ENCODE measurements at regions not wholly inside any gene's neighbourhood (a gene's known extent, or its start where the extent isn't known, plus 50 kb on each side); places are given as distances from the start of the nearest gene placed in this dataset.
A peak's percentile ranks its signal among the peaks of the same experiment; 100 is the strongest.

DNA sequence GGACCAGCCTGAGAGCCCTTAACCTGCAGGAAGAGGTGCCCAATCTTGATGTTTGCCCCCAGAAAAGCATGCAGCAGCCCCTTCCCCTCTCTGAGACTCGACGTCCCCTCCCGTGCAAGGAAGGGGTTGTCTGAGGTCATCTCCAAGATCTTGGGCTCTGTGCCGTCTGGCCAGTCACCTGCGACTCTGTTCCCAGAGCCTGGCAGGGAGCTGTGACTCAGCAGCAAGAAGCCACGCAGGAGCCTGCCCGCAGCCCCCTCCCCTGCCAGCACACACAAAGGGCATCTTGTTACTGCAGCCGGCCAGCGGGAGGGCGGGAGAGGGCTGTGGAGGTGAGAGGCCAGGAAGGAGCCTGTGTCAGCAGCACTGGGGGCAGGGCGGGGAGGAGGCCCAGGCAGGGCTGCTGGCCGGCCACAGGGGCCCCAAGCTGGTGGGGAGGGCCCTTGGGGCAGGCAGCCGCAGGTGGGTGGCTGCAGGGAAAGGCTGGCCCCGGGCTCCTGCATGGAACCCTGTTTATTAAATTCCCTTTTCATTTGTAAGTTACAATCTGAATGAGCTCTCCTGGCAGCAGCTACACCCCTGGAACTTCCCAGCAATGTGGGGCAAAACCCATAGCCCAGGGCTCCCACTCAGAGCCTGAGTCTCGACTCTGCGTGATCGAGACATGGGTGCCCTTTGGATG, 103.7 kb upstream of the ZMIZ1 start:
- H3K27ac ChIP-seq (ENCODE audit: low read depth, low read length), result peak overlapping the region; percentile 41
- H3K27me3 ChIP-seq (ENCODE audit: control insufficient read depth in 3 of 3, insufficient read depth in 3 of 3, low read length in 3 of 3), result no peaks in the 10 kb centered on the region

DNA sequence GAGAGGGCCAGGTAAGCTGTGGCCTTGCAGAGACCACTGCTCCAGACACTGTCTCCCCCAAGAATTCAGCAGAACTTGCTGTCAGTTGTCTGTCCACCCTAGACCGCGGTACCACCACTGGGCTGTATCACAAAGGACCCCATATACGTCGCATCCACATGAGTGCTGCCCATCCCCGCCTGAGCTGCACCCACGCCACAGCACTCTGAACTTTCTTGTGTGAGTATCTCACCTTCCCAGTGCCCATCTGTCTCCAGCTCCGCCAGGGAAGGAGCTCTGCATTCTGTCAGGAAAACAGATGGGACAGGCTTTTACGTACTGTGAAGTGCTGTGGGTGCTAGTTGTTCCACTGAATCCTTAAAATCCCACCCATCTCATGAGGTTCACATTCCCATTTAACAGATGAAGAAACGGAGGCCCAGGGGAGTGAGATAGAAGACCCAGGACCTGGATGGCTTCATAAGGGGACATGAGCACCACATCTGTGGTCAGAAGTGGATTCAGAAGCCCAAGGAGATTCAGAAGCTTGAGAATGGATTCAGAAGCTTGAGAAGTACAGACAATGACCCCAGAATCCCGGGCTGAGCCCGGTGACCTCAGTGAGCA, 102.5 kb upstream of the ZMIZ1 start:
- H3K9ac ChIP-seq (ENCODE audit: low read depth in 1 of 3, low read length in 3 of 3), result peak overlapping the region in 1 of 3 donors; percentile 64
- no peak overlapping the region for H3K27ac ChIP-seq (ENCODE audit: low read depth, low read length)
- no peaks in the 10 kb centered on the region for H3K36me3 ChIP-seq (ENCODE audit: control insufficient read depth in 3 of 3, insufficient read depth in 3 of 3, low read length in 3 of 3)
- H3K27me3 ChIP-seq (ENCODE audit: control insufficient read depth in 3 of 3, insufficient read depth in 3 of 3, low read length in 3 of 3), result no peaks in the 10 kb centered on the region
- no peak overlapping the region for H3K4me3 ChIP-seq (ENCODE audit: low read length in 3 of 3)
- H3K4me1 ChIP-seq (ENCODE audit: control insufficient read depth in 3 of 3, insufficient read depth in 3 of 3, low read length in 3 of 3), result peaks cover 6 to 34% (median 33%) of the 10 kb centered on the region in 3 donors
- H3K9me3 ChIP-seq (ENCODE audit: control insufficient read depth in 3 of 3, low read length in 3 of 3), result no peaks in the 10 kb centered on the region

More for the DNA sequence above, 103.7 kb upstream of the ZMIZ1 start:
- Histone ChIP-seq H3K36me3 (ENCODE audit: control insufficient read depth in 3 of 3, insufficient read depth in 3 of 3, low read length in 3 of 3) (no peaks in the 10 kb centered on the region), H3K9ac (ENCODE audit: low read depth in 1 of 3, low read length in 3 of 3) (peak overlapping the region in 1 of 3 donors; percentile 64), H3K4me3 (ENCODE audit: low read length in 3 of 3) (no peak overlapping the region), H3K9me3 (ENCODE audit: control insufficient read depth in 3 of 3, low read length in 3 of 3) (no peaks in the 10 kb centered on the region), H3K4me1 (ENCODE audit: control insufficient read depth in 3 of 3, insufficient read depth in 3 of 3, low read length in 3 of 3) (peaks cover 18 to 43% (median 39%) of the 10 kb centered on the region in 3 donors)

DNA sequence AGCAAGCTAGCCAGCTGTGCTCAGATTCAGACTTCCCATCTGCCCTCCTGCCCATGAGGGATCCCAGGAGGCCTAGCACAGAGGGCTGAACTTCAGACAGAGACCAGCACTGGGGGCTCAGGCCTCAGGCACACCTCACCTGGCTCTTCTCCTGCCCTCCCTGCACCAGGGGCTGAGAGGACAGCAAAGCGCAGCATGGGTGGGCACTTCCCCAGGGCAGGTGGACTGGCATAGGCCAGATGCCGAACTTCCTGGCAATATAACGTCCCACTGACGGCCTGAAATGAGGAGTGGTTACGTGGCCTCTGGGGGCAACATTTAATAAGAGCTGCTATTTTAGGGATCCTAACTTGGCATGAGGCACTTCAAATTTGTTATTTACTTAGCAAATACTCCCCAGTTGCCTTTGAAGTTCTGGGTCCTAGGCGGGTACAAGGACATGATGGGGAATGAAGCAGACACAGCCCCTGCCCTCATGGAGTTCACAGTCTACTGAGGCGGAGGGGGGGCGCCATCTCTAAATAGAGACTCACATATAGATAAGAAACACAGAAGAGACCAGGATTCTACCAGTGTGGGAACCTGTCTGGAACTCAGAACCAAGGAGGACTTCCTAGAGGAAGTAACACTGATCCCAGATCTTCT, 101.8 kb upstream of the ZMIZ1 start:
- Histone ChIP-seq H3K9ac (ENCODE audit: low read depth in 1 of 3, low read length in 3 of 3) (peak overlapping the region in 1 of 3 donors; percentile 10), H3K4me1 (ENCODE audit: control insufficient read depth in 3 of 3, insufficient read depth in 3 of 3, low read length in 3 of 3) (peaks cover 6 to 38% (median 37%) of the 10 kb centered on the region in 3 donors), H3K27me3 (ENCODE audit: control insufficient read depth in 3 of 3, insufficient read depth in 3 of 3, low read length in 3 of 3) (no peaks in the 10 kb centered on the region), H3K4me3 (ENCODE audit: low read length in 3 of 3) (no peak overlapping the region), H3K9me3 (ENCODE audit: control insufficient read depth in 3 of 3, low read length in 3 of 3) (no peaks in the 10 kb centered on the region), H3K36me3 (ENCODE audit: control insufficient read depth in 3 of 3, insufficient read depth in 3 of 3, low read length in 3 of 3) (no peaks in the 10 kb centered on the region), H3K27ac (ENCODE audit: low read depth, low read length) (no peak overlapping the region)

DNA sequence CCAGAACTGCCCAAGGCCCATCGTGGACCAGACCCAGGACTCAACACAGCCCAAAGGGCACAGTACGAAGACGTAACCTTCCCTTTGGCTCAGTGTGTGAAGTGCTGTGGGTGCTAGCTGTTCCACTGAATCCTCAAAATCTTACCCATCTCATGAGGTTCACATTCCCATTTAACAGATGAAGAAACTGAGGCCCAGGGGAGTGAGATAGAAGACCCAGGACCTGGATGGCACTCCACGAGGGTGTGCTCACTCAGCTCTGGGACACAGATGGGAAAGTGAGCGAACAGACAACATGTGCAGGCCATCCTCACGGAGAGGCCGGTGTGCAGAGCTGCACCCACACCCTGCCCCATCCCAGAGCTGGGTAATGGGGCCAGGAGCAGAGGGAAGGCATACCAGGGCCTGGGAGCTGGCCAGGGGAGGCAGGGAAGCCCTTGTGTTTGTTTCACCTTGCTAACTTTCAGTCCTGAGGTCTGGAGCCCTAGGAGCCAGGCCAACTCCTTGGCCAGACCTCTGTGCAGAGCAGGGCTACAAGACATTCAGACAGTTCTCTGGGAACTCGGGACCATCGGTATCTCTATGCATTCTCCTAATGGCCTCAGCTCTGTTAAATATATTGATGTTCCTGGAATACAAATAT, 100.3 kb upstream of the ZMIZ1 start:
- Histone ChIP-seq H3K4me3 (ENCODE audit: low read length in 3 of 3) (no peak overlapping the region), H3K27ac (ENCODE audit: low read depth, low read length) (no peak overlapping the region), H3K36me3 (ENCODE audit: control insufficient read depth in 3 of 3, insufficient read depth in 3 of 3, low read length in 3 of 3) (no peaks in the 10 kb centered on the region), H3K4me1 (ENCODE audit: control insufficient read depth in 3 of 3, insufficient read depth in 3 of 3, low read length in 3 of 3) (peaks cover 21 to 52% (median 52%) of the 10 kb centered on the region in 3 donors), H3K9me3 (ENCODE audit: control insufficient read depth in 3 of 3, low read length in 3 of 3) (no peaks in the 10 kb centered on the region), H3K9ac (ENCODE audit: low read depth in 1 of 3, low read length in 3 of 3) (no peak overlapping the region), H3K27me3 (ENCODE audit: control insufficient read depth in 3 of 3, insufficient read depth in 3 of 3, low read length in 3 of 3) (no peaks in the 10 kb centered on the region)

DNA sequence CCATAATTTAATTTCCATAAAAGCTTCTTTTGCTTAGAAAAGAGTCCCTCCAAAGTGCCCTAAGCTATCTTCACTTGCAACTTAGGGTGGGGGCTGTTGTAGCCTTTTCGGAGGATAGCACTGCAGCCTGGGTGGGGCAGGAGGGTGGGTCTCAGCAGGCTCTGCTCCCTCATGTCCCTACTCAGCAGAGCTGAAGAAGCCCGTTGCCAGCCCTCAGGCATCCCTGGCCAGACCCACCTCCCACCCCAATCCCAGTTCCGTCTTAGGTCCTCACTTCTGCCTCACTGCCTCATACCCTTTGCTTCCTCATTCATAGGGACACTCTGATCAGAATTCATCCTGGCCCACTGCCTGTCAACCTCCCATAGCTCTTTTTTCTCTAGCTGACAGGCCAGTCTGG, 99.8 kb upstream of the ZMIZ1 start:
- Histone ChIP-seq H3K27ac (ENCODE audit: low read depth, low read length) (no peak overlapping the region), H3K4me3 (ENCODE audit: low read length in 3 of 3) (no peak overlapping the region), H3K4me1 (ENCODE audit: control insufficient read depth in 3 of 3, insufficient read depth in 3 of 3, low read length in 3 of 3) (peaks cover 21 to 52% (median 47%) of the 10 kb centered on the region in 3 donors), H3K36me3 (ENCODE audit: control insufficient read depth in 3 of 3, insufficient read depth in 3 of 3, low read length in 3 of 3) (no peaks in the 10 kb centered on the region), H3K9me3 (ENCODE audit: control insufficient read depth in 3 of 3, low read length in 3 of 3) (no peaks in the 10 kb centered on the region), H3K27me3 (ENCODE audit: control insufficient read depth in 3 of 3, insufficient read depth in 3 of 3, low read length in 3 of 3) (no peaks in the 10 kb centered on the region), H3K9ac (ENCODE audit: low read depth in 1 of 3, low read length in 3 of 3) (no peak overlapping the region)

DNA sequence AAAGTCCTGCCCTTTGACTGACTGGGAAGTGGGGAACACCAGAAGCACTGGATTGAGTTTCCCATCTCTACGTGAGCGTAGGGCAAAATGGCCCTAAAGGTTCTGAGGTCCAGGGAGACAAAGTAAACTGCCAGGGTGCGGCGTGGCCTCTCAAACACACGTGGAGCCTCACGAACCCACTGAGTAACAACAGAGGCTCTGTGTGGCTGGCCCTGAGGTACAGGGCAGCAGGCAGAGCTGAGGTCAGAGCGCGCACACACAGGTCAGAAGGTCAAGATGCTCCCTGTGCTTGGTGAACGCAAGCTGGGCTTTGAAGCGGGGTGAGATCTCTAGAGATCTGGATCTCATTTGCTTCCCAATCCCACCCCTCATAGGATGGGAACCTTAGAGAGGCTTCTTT, 99.0 kb upstream of the ZMIZ1 start:
- H3K9me3 ChIP-seq (ENCODE audit: control insufficient read depth in 3 of 3, low read length in 3 of 3), result no peaks in the 10 kb centered on the region
- H3K27ac ChIP-seq (ENCODE audit: low read depth, low read length), result no peak overlapping the region

DNA sequence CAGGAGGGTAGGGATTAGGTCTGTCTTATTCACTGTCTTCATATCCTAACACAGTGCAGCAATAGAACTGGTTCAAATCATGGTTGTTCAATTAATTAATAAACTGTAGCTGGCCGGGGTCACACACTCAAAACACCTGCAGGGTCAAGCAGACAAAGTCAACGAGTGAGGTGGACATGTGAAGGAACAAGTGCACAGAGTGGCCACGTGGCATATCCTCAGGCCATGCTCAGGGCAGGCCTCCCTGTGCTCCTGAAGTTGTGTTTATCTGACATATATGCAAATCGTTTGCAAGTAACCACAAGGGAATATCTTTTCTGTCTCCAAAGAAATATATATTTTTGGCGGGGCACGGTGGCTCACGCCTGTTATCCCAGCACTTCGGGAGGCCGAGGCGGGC, 98.5 kb upstream of the ZMIZ1 start:
- Histone ChIP-seq H3K9ac (ENCODE audit: low read depth in 1 of 3, low read length in 3 of 3) (no peak overlapping the region), H3K9me3 (ENCODE audit: control insufficient read depth in 3 of 3, low read length in 3 of 3) (no peaks in the 10 kb centered on the region), H3K4me3 (ENCODE audit: low read length in 3 of 3) (no peak overlapping the region), H3K27ac (ENCODE audit: low read depth, low read length) (no peak overlapping the region), H3K36me3 (ENCODE audit: control insufficient read depth in 3 of 3, insufficient read depth in 3 of 3, low read length in 3 of 3) (no peaks in the 10 kb centered on the region), H3K4me1 (ENCODE audit: control insufficient read depth in 3 of 3, insufficient read depth in 3 of 3, low read length in 3 of 3) (peaks cover 33 to 53% (median 48%) of the 10 kb centered on the region in 3 donors), H3K27me3 (ENCODE audit: control insufficient read depth in 3 of 3, insufficient read depth in 3 of 3, low read length in 3 of 3) (no peaks in the 10 kb centered on the region)

More for the DNA sequence above, 99.0 kb upstream of the ZMIZ1 start:
- H3K36me3 ChIP-seq (ENCODE audit: control insufficient read depth in 3 of 3, insufficient read depth in 3 of 3, low read length in 3 of 3), result no peaks in the 10 kb centered on the region
- no peak overlapping the region for H3K9ac ChIP-seq (ENCODE audit: low read depth in 1 of 3, low read length in 3 of 3)
- H3K27me3 ChIP-seq (ENCODE audit: control insufficient read depth in 3 of 3, insufficient read depth in 3 of 3, low read length in 3 of 3), result no peaks in the 10 kb centered on the region
- H3K4me1 ChIP-seq (ENCODE audit: control insufficient read depth in 3 of 3, insufficient read depth in 3 of 3, low read length in 3 of 3), result peaks cover 28 to 53% (median 50%) of the 10 kb centered on the region in 3 donors
- H3K4me3 ChIP-seq (ENCODE audit: low read length in 3 of 3), result no peak overlapping the region

DNA sequence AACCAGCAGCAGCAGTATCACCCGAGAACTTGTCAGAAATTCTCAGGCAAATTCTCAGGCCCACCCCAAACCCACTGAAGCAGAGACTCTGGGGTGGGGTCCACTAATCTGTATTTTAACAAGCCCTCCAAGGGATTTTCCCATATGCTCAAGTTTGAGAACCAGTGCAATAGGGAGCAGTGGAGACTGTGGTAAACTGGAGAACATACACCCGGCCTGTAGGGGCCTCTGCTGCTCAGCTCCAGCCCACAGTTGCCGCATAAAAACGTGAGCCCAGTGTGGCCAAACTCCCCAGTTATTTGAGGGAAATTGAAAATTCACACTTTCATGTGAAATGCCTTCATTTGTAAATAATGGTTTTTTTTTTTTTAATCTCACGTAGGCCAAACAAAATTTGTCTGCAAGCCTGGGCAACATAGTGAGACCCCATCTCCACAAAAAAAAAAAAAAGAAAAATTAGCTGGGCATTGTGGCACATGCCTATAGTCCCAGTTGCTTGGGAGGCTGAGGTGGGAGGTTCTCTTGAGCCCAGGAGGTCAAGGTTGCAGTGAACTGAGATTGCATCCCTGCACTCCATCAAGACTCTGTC, 97.6 kb upstream of the ZMIZ1 start:
- H3K9ac ChIP-seq (ENCODE audit: low read depth in 1 of 3, low read length in 3 of 3), result no peak overlapping the region
- no peaks in the 10 kb centered on the region for H3K27me3 ChIP-seq (ENCODE audit: control insufficient read depth in 3 of 3, insufficient read depth in 3 of 3, low read length in 3 of 3)
- no peak overlapping the region for H3K4me3 ChIP-seq (ENCODE audit: low read length in 3 of 3)
- no peaks in the 10 kb centered on the region for H3K9me3 ChIP-seq (ENCODE audit: control insufficient read depth in 3 of 3, low read length in 3 of 3)
- no peaks in the 10 kb centered on the region for H3K36me3 ChIP-seq (ENCODE audit: control insufficient read depth in 3 of 3, insufficient read depth in 3 of 3, low read length in 3 of 3)
- peaks cover 29 to 45% (median 39%) of the 10 kb centered on the region in 3 donors for H3K4me1 ChIP-seq (ENCODE audit: control insufficient read depth in 3 of 3, insufficient read depth in 3 of 3, low read length in 3 of 3)
- peak overlapping the region; percentile 100 for H3K27ac ChIP-seq (ENCODE audit: low read depth, low read length)

DNA sequence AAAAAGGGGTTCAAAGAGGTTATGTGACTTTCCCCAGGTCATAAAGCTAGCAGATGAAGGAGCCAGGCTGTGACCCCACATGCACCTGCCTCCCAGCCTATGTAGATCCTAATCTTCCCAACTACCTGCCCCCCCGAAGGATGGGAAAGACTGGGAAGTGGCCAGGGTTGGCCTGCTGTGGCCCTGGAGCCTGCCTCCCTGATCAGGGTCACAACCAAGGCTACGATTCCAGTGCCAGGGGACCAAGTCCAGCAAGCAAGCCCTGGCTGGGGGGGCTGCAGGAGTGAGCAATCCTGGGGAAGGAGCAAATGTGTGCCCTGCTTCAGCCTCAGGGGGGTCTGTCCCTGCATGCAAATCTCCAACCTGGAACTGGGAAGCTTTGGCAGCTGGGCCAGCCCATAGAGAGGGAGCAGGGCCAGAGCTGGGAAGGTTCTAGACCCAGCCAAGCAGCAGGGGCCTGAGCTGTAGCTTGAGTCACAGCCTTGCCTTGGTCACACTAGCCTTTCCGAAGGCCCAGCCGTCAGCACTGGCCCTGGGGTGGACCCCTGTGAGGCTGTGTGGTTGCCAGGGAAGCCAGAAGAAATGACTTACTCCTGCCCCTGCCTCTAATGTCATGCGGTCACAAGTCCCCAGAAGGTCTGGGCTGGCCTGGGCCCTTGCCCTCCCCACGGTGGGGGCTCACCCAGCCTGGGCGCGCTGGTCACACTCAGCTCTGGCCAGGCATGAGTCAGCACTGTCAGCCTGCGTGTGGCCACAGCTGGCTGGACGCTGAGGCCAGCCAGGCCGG, 96.4 kb upstream of the ZMIZ1 start:
- Histone ChIP-seq H3K27me3 (ENCODE audit: control insufficient read depth in 3 of 3, insufficient read depth in 3 of 3, low read length in 3 of 3) (no peaks in the 10 kb centered on the region), H3K4me1 (ENCODE audit: control insufficient read depth in 3 of 3, insufficient read depth in 3 of 3, low read length in 3 of 3) (peaks cover 29 to 40% (median 34%) of the 10 kb centered on the region in 3 donors), H3K9me3 (ENCODE audit: control insufficient read depth in 3 of 3, low read length in 3 of 3) (no peaks in the 10 kb centered on the region), H3K27ac (ENCODE audit: low read depth, low read length) (peak overlapping the region; percentile 100), H3K9ac (ENCODE audit: low read depth in 1 of 3, low read length in 3 of 3) (peak overlapping the region; percentile 82 to 98 (median 90)), H3K36me3 (ENCODE audit: control insufficient read depth in 3 of 3, insufficient read depth in 3 of 3, low read length in 3 of 3) (no peaks in the 10 kb centered on the region), H3K4me3 (ENCODE audit: low read length in 3 of 3) (peak overlapping the region in 2 of 3 donors; percentile 77 to 79)
